Gastroesophageal sphincter (tissue), 3 donors: ENCODE measurements at regions not wholly inside any gene's neighbourhood (a gene's known extent, or its start where the extent isn't known, plus 50 kb on each side); places are given as distances from the start of the nearest gene placed in this dataset.

Experiments
- CTCF ChIP-seq, 4 experiments: fragments of 200-600 bp in 2 of 4; fragments of 450-650 bp in 2 of 4; sonication (generic) in 1 of 4; IDR thresholded peaks; one replicate each; pipeline ENCODE4 v1.5.1; 2017 to 2019; ENCODE audit warnings: antibody characterized with exemption in 4 of 4, mild to moderate bottlenecking in 2 of 4, moderate library complexity in 2 of 4
- POLR2A ChIP-seq, 2 donors: fragments of 450-650 bp; IDR thresholded peaks; one replicate each; pipeline ENCODE4 v1.6.1; 2017; ENCODE audit warnings: antibody characterized with exemption in 2 of 2, mild to moderate bottlenecking in 2 of 2, moderate library complexity in 1 of 2
- POLR2AphosphoS5 ChIP-seq: sonication (generic); formaldehyde crosslinking; IDR thresholded peaks from one replicate; pipeline ENCODE4 v1.6.1; 2017; ENCODE audit warnings: antibody characterized with exemption

GRCh38 chr16:59249011-59249410 is 514.9 kb upstream of the GOT2 start:
- TF ChIP-seq CTCF (IDR thresholded peaks at IDR 0.05) (no peak), POLR2A (IDR thresholded peaks at IDR 0.05) (no peak), POLR2AphosphoS5 (no peak)
